ENCODE measurements at regions not wholly inside any gene's neighbourhood (a gene's known extent, or its start where the extent isn't known, plus 50 kb on each side); places are given as distances from the start of the nearest gene placed in this dataset.

- no peak for TF ChIP-seq PKNOX1 (IDR thresholded peaks at IDR 0.05)
- TF ChIP-seq NFRKB (IDR thresholded peaks at IDR 0.05) = no peak
- no peak for TF ChIP-seq SUZ12 (IDR thresholded peaks at IDR 0.05)
- no peak for TF ChIP-seq L3MBTL2 (conservative IDR thresholded peaks at IDR 0.05)
- TF ChIP-seq LEF1 (IDR thresholded peaks at IDR 0.05; ENCODE audit: borderline replicate concordance) = no peak
- no peak for TF ChIP-seq ZNF384 (IDR thresholded peaks at IDR 0.05)
- TF ChIP-seq BHLHE40 (IDR thresholded peaks at IDR 0.05; ENCODE audit: borderline replicate concordance) = no peak
- TF ChIP-seq HDGF (IDR thresholded peaks at IDR 0.05; ENCODE audit: borderline replicate concordance) = no peak
- no peak for TF ChIP-seq FOXM1 (IDR thresholded peaks at IDR 0.05; ENCODE audit: borderline replicate concordance)
- TF ChIP-seq FOXK2 (IDR thresholded peaks at IDR 0.05) = no peak
- no peak for TF ChIP-seq CTBP1 (IDR thresholded peaks at IDR 0.05; ENCODE audit: borderline replicate concordance)
- TF ChIP-seq ARNT (IDR thresholded peaks at IDR 0.05) = no peak
- no peak for TF ChIP-seq SP1 (IDR thresholded peaks at IDR 0.05)
- TF ChIP-seq TARDBP (IDR thresholded peaks at IDR 0.05) = no peak
- TF ChIP-seq ELF4 (IDR thresholded peaks at IDR 0.05) = no peak
- POLR2A ChIA-PET = no interaction called here
- CTCF ChIA-PET = interaction anchor here (0.6 kb wide), 1 partner anchor 31 kb away, joined by 3 read pairs; no protein-coding TSS in a partner anchor
- no peak for DNase-seq (ENCODE audit: extremely low spot score)
Measured at GRCh38 chr3:145719114-145719513, 441.9 kb downstream of the PLOD2 start.

GRCh38 chr3:145721273-145721805 is 439.6 kb downstream of the PLOD2 start:
- CTCF ChIA-PET = no interaction called here
- TF ChIP-seq PKNOX1 (IDR thresholded peaks at IDR 0.05) = no peak
- no peak for TF ChIP-seq BHLHE40 (IDR thresholded peaks at IDR 0.05; ENCODE audit: borderline replicate concordance)
- TF ChIP-seq HDGF (IDR thresholded peaks at IDR 0.05; ENCODE audit: borderline replicate concordance) = no peak
- TF ChIP-seq FOXK2 (IDR thresholded peaks at IDR 0.05) = no peak
- TF ChIP-seq FOXA1 (IDR thresholded peaks at IDR 0.05) = no peak
- TF ChIP-seq L3MBTL2 (conservative IDR thresholded peaks at IDR 0.05) = no peak
- POLR2A ChIA-PET = no interaction called here
- no peak for DNase-seq (ENCODE audit: extremely low spot score)

GRCh38 chr3:145721815-145722214 is 439.2 kb downstream of the PLOD2 start:
- DNase-seq (ENCODE audit: extremely low spot score) = no peak
- TF ChIP-seq FOXK2 (IDR thresholded peaks at IDR 0.05) (no peak), SP1 (IDR thresholded peaks at IDR 0.05) (no peak), L3MBTL2 (conservative IDR thresholded peaks at IDR 0.05) (no peak), ARNT (IDR thresholded peaks at IDR 0.05) (no peak), CTBP1 (IDR thresholded peaks at IDR 0.05; ENCODE audit: borderline replicate concordance) (no peak), HDGF (IDR thresholded peaks at IDR 0.05; ENCODE audit: borderline replicate concordance) (no peak), LEF1 (IDR thresholded peaks at IDR 0.05; ENCODE audit: borderline replicate concordance) (no peak), PKNOX1 (IDR thresholded peaks at IDR 0.05) (no peak), ZNF384 (IDR thresholded peaks at IDR 0.05) (no peak)
- ChIA-PET CTCF (no interaction called here), POLR2A (no interaction called here)

DNA sequence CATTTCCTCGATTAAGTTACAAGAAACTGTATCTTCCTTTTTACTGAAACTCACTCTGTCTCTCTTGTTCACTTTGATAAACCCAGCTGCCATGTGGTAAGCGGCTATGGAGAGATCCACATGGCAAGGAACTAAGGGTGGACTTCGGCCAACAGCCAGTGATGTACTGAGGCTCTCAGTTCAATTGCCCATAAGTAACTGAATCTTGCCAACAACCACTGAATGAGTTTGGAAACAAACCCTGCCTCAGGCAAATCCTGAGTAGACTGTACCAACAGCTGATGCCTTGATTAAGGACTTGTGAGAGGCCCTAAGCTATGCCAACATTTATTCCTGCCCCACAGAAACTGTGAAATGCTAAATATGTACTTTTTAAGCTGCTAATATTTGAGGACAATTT is 433.5 kb downstream of the PLOD2 start:
- no peak for DNase-seq (ENCODE audit: extremely low spot score)
- TF ChIP-seq PKNOX1 (IDR thresholded peaks at IDR 0.05) (no peak), ARNT (IDR thresholded peaks at IDR 0.05) (no peak), L3MBTL2 (conservative IDR thresholded peaks at IDR 0.05) (no peak), NFRKB (IDR thresholded peaks at IDR 0.05) (no peak), SUZ12 (IDR thresholded peaks at IDR 0.05) (no peak), FOXM1 (IDR thresholded peaks at IDR 0.05; ENCODE audit: borderline replicate concordance) (no peak), FOXK2 (IDR thresholded peaks at IDR 0.05) (no peak), LEF1 (IDR thresholded peaks at IDR 0.05; ENCODE audit: borderline replicate concordance) (no peak), CTBP1 (IDR thresholded peaks at IDR 0.05; ENCODE audit: borderline replicate concordance) (no peak), BHLHE40 (IDR thresholded peaks at IDR 0.05; ENCODE audit: borderline replicate concordance) (no peak), ZNF384 (IDR thresholded peaks at IDR 0.05) (no peak), ELF4 (IDR thresholded peaks at IDR 0.05) (no peak), FOXA1 (IDR thresholded peaks at IDR 0.05) (no peak), SP1 (IDR thresholded peaks at IDR 0.05) (no peak)
- ChIA-PET CTCF (no interaction called here), POLR2A (no interaction called here)

DNA sequence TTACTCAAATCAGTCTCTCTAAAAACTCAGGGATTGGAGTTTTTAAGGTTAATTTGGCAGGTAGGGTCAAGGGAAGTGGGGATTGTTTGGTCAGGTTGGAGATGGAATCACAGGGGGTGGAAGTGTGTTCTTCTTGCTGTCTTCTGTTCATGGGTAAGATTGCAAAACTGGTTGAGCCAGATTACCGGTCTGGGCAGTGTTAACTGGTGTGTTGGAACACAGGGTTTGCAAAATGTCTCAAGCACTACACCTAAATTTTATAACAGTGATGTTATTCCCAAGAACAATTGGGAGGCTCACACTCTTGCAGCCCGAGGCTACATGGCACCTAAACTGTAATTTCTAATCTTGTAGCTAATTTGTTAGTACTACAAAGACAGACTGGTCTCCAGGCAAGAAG is 425.4 kb downstream of the PLOD2 start:
- TF ChIP-seq PKNOX1 (IDR thresholded peaks at IDR 0.05) = no peak
- TF ChIP-seq BHLHE40 (IDR thresholded peaks at IDR 0.05; ENCODE audit: borderline replicate concordance) = no peak
- TF ChIP-seq FOXK2 (IDR thresholded peaks at IDR 0.05) = no peak
- no peak for TF ChIP-seq HDGF (IDR thresholded peaks at IDR 0.05; ENCODE audit: borderline replicate concordance)
- no peak for TF ChIP-seq TARDBP (IDR thresholded peaks at IDR 0.05)
- TF ChIP-seq FOXA1 (IDR thresholded peaks at IDR 0.05) = no peak
- TF ChIP-seq ZNF384 (IDR thresholded peaks at IDR 0.05) = no peak
- no peak for TF ChIP-seq LEF1 (IDR thresholded peaks at IDR 0.05; ENCODE audit: borderline replicate concordance)
- TF ChIP-seq CTBP1 (IDR thresholded peaks at IDR 0.05; ENCODE audit: borderline replicate concordance) = no peak
- TF ChIP-seq ELF4 (IDR thresholded peaks at IDR 0.05) = no peak
- no peak for TF ChIP-seq L3MBTL2 (conservative IDR thresholded peaks at IDR 0.05)
- TF ChIP-seq FOXM1 (IDR thresholded peaks at IDR 0.05; ENCODE audit: borderline replicate concordance) = no peak
- TF ChIP-seq ARNT (IDR thresholded peaks at IDR 0.05) = no peak
- no peak for TF ChIP-seq SUZ12 (IDR thresholded peaks at IDR 0.05)
- no peak for TF ChIP-seq SP1 (IDR thresholded peaks at IDR 0.05)
- TF ChIP-seq NFRKB (IDR thresholded peaks at IDR 0.05) = no peak
- POLR2A ChIA-PET = no interaction called here
- CTCF ChIA-PET = no interaction called here
- no peak for DNase-seq (ENCODE audit: extremely low spot score)
